PC-9 (cell line): ENCODE measurements at regions not wholly inside any gene's neighbourhood (a gene's known extent, or its start where the extent isn't known, plus 50 kb on each side); places are given as distances from the start of the nearest gene placed in this dataset.

Experiments used
- BruUV-seq: library from RNA; stranded (reverse); fragments of 400-500 nt; replicated peaks from 2 replicates; lab custom pipeline; 2021; lab: Mats Ljungman, UMichigan
- CTCF ChIA-PET: fragments of 300-600 bp; sonication (Branson Sonifier 250); formaldehyde crosslinking; loops from one replicate; lab custom pipeline; 2022; ENCODE audit warnings: antibody characterized with exemption; lab: Charles Lee
- POLR2A ChIA-PET: fragments of 300-600 bp; sonication (Branson Sonifier 250); formaldehyde crosslinking; loops from one replicate; lab custom pipeline; 2022; ENCODE audit warnings: antibody characterized with exemption; ENCODE audit not compliant: unreplicated experiment; lab: Charles Lee
- DNase-seq, 2 experiments: peaks; one replicate each; pipeline versions ENCODE4 v3.0.0 to v3.0.0-alpha.2; 2015 to 2022; ENCODE audit warnings: mixed read lengths in 1 of 2
- H2AFZ ChIP-seq: fragments of 200-600 bp; sonication (generic); 2 replicates; pipeline ENCODE4 v1.8.1; 2017; ENCODE audit warnings: antibody characterized with exemption
- H3F3A ChIP-seq: fragments of 200-600 bp; sonication (generic); 2 replicates; pipeline ENCODE4 v1.8.1; 2017; ENCODE audit warnings: antibody characterized with exemption, mild to moderate bottlenecking, low read depth; ENCODE audit not compliant: insufficient read depth
- H3K27ac ChIP-seq: fragments of 200-600 bp; sonication (generic); 2 replicates; pipeline ENCODE4 v1.6.1; 2016; ENCODE audit warnings: mixed run types
- H3K27me3 ChIP-seq: fragments of 200-600 bp; sonication (generic); 2 replicates; pipeline ENCODE4 v1.6.1; 2016; ENCODE audit warnings: low read depth, mixed run types; ENCODE audit not compliant: insufficient read depth
- H3K36me3 ChIP-seq: fragments of 200-600 bp; sonication (generic); 2 replicates; pipeline ENCODE4 v1.6.1; 2016; ENCODE audit warnings: low read depth, mixed run types
- H3K4me1 ChIP-seq: fragments of 200-600 bp; sonication (generic); replicated peaks from 2 replicates; pipeline ENCODE4 v1.6.1; 2016; ENCODE audit warnings: mixed run types; ENCODE audit not compliant: insufficient read depth
- H3K4me2 ChIP-seq: fragments of 200-600 bp; sonication (generic); 2 replicates; pipeline ENCODE4 v1.6.1; 2017; ENCODE audit warnings: mixed run types
- H3K4me3 ChIP-seq: fragments of 200-600 bp; sonication (generic); 2 replicates; pipeline ENCODE4 v1.6.1; 2016; ENCODE audit warnings: mixed run types
- H3K79me2 ChIP-seq: fragments of 200-600 bp; sonication (generic); 2 replicates; pipeline ENCODE4 v1.6.1; 2017; ENCODE audit warnings: low read depth, mixed run types
- H3K9me2 ChIP-seq: fragments of 200-600 bp; sonication (generic); 2 replicates; pipeline ENCODE4 v1.8.1; 2017; ENCODE audit warnings: mild to moderate bottlenecking; ENCODE audit not compliant: insufficient read depth
- H3K9me3 ChIP-seq: fragments of 200-600 bp; sonication (generic); 2 replicates; pipeline ENCODE4 v1.8.1; 2016; ENCODE audit warnings: low read depth; ENCODE audit not compliant: insufficient read depth
- H4K20me1 ChIP-seq: fragments of 200-600 bp; sonication (generic); 2 replicates; pipeline ENCODE4 v1.8.1; 2017; ENCODE audit not compliant: insufficient read depth
- CTCF ChIP-seq: fragments of 200-600 bp; sonication (generic); conservative IDR thresholded peaks from 2 replicates; pipeline ENCODE4 v1.6.1; 2017; ENCODE audit warnings: mixed run types, antibody characterized with exemption, mild to moderate bottlenecking, moderate library complexity
- EZH2 ChIP-seq: fragments of 200-600 bp; sonication (generic); IDR thresholded peaks from 2 replicates; pipeline ENCODE4 v1.8.0; 2017; ENCODE audit warnings: antibody characterized with exemption, low read depth
- intact Hi-C: fragments of 100-400 bp; cut with micrococcal nuclease; formaldehyde crosslinking; loops from one replicate; pipeline ENCODE4 v1.10.0; 2022; ENCODE audit not compliant: unreplicated experiment

DNA sequence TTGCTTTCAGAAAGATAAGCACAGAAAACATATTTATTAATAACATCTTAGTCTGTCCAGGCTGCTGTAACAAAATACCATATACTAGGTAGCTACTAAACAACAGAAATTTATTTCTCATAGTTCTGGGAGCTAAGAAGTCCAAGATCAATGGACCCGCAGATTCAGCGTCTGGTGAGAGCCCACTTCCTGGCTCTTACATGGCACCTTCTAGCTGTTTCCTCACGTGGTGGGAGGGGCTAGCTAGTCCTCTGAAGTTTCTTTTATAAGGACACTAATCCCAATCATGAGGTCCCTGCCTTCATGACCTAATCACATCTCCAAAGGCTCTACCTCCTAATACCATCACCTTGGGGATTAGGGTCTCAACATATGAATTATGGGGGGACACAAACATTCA, 57.2 kb upstream of the AFF2 start:
- no peak overlapping the region for H3K4me3 ChIP-seq
- CTCF ChIA-PET: no interaction called here
- no peaks in the 10 kb centered on the region for H3K9me3 ChIP-seq
- no peak overlapping the region for H2AFZ ChIP-seq
- TF ChIP-seq CTCF (no peak), EZH2 (no peak)
- H3K36me3 ChIP-seq: no peaks in the 10 kb centered on the region
- DNase-seq: no peak
- no TSS peak for BruUV-seq
- intact Hi-C loops: no loop called here
- H3K79me2 ChIP-seq: no peaks in the 10 kb centered on the region
- no peaks in the 10 kb centered on the region for H3F3A ChIP-seq
- H3K4me2 ChIP-seq: no peak overlapping the region
- H3K9me2 ChIP-seq: no peaks in the 10 kb centered on the region
- H3K4me1 ChIP-seq: no peaks in the 10 kb centered on the region
- no peaks in the 10 kb centered on the region for H4K20me1 ChIP-seq
- H3K27ac ChIP-seq: no peak overlapping the region
- H3K27me3 ChIP-seq: no peaks in the 10 kb centered on the region
- POLR2A ChIA-PET: no interaction called here

GRCh38 chrX:148448686-148449085, 51.7 kb upstream of the AFF2 start:
- Histone ChIP-seq H3K36me3 (no peaks in the 10 kb centered on the region), H3K4me3 (no peak overlapping the region), H4K20me1 (no peaks in the 10 kb centered on the region), H3K27me3 (0 out of 2 replicates have a peak, but pooled peaks cover 2% of the 10 kb centered on the region), H2AFZ (no peak overlapping the region), H3K4me2 (no peak overlapping the region), H3K4me1 (no peaks in the 10 kb centered on the region), H3K9me2 (no peaks in the 10 kb centered on the region), H3K9me3 (no peaks in the 10 kb centered on the region), H3K27ac (no peak overlapping the region), H3F3A (no peaks in the 10 kb centered on the region), H3K79me2 (no peaks in the 10 kb centered on the region)
- POLR2A ChIA-PET: no interaction called here
- no peak for DNase-seq
- no peak for TF ChIP-seq CTCF
- TF ChIP-seq EZH2: no peak
- intact Hi-C loops: no loop called here
- no TSS peak for BruUV-seq
- CTCF ChIA-PET: no interaction called here
